Fibroblast of skin of left biceps (primary cell): ENCODE measurements at regions not wholly inside any gene's neighbourhood (a gene's known extent, or its start where the extent isn't known, plus 50 kb on each side); places are given as distances from the start of the nearest gene placed in this dataset.
"Not testable (repeated sequence)": the region's sequence is repeated elsewhere in the genome, so short reads cannot be mapped to it uniquely, and the experiment has no call there.

Experiments used
- DNase-seq, 2 experiments: peaks; one replicate each; pipeline ENCODE4 v3.0.0-alpha.2; 2013; ENCODE audit warnings: low read depth in 2 of 2

DNA sequence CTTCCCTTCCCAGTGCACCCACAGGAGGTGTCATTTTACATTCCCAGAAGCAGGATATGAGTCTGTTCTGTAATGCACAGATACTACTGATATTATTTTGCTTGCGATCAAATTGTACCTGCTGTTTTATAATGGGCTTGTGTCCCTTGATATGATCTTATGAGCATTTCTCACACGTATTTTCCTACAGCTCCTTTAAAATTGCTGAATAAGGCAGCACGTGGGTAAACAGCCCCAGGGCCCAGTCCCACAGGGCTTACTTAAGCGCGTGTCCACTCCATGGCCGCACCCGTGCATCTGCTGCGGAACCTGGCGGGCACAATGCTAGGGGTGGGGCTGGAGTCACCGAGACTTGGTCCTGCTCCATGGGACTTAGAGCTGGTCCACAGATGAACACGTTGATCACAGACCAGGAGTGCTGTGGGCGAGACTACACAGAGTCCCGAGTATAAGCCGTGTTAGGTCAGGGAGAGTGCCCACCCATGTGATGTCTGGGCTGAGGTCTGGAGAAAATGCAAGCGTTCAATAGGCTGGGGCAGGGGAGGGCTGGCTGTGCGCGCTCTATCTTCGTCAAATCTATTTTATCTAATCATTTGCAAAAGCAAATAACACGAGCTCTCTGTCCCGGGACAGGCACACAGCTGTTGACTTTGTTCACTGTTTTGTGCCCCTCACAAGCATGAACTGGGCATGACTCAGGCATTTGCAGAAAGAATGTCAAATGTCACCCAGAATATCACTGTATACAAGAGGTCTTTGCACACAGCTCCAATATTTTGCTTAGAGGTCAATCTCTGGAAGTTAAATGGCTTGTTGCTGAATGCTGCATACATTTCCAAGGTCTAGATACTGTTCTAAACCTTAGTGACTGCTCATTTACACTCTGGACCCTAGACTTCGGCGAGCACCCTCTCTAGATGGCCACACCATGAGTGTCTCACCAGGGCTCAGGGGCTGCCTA is 119.3 kb downstream of the CRYAA start:
- no peak for DNase-seq

DNA sequence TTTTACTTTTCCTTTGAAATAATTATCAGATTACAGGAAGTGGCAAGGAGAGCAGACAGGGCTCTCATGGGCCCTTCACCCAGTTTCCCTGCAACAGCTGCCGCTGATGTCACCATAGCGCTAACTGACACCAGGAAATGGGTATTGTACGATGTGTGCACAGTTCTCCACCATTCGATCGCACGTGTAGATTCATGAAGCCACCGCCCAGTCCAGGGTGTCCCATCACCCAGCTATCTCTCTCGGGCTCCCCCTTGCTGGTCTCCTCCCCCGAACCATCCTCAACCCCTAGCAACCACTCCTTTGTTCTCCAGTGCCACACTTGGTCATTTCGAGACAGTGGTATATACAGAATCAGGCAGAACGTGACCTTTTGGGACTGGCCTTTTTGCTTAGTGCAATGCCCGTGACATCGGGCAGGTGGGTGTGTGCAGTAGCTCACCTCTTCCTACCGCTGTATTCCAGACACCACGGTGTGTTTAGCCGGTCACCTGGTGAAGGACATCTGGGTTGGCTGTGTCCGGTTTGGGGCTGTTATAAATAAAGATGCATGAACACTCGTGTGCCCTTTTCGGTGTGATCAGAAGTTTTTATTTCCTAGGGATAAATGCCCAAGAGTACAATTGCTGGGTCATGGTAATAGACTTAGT is 118.4 kb downstream of the CRYAA start:
- DNase-seq, result no peak

DNA sequence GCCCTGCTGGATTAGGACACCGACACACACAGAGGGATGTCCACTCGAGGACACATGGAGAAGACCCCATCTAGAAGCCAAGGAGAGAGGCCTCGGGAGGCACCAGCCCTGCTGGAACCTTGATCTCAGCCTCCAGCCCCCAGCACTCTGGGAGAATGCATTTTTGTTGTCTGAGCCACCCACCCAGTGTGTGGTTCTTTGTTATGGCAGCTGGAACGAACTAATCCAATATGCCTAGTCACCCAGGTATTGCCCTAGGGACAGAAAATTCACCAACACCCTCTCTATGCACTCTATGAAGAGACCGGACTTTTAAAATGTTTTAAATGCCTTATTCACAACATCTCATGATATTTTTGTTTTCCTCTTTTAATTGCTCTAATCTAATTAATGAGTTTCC is 117.4 kb downstream of the CRYAA start:
- no peak for DNase-seq

DNA sequence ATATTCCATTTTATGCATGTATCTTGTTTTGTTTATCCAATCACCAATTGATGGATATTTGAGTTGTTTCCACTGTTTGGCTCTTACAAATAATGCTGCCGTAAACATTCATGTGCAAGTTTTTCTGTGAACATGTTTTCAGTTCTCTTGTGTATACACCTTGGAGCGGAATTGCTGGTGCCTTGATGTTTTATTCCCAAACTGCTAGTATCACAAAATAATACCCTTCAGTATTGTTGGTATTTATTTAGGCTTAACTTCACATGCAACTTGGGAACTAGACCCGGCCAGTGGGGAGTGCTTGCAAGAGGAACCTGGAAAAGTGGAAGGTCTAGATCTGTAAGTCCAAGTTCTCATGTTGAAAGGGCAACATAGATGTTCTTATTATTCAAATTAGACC is 115.9 kb downstream of the CRYAA start:
- no peak for DNase-seq

- DNase-seq, result no peak
Measured at GRCh38 chr21:43284238-43284637, 115.4 kb downstream of the CRYAA start.

GRCh38 chr21:43283925-43284221 is 115.1 kb downstream of the CRYAA start:
- DNase-seq, result not testable (repeated sequence)

GRCh38 chr21:43283136-43283924 is 114.5 kb downstream of the CRYAA start:
- DNase-seq, result no peak

DNA sequence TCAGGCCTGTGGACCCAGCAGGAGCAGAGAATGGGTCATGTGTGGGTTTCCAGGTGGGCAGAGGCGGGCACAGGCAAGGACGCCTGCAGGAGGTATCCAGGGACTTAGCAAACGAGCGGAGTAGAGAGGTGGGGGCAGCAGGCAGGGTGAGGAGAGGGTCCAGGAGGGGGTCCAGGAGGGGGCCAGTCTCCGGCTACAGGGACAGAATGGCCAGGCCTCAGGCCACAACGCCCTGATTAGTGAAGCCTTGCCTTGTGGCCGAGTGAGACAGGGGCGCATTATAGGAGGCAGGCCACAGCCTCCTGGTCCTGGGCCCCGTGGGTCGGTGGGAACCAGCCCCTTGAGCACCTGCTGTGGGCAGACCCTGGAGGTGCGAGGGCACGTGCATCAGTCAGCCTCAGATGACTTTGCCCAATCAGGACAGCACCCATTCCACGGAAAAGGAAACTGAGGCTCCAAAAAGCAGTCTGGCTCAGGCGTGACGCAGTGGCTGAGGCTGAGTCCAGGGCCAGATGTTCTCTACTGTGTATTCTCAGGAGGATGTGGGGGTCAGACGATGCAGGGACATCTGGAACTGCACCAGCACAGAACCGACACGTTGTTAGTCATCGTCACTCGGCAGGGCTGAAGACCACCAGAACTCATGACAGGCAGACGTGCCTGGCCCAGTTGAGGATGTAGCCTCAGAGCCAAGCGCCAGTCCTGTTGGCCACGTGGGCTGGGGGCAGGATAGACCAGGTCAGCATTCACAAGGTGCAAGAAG is 113.7 kb downstream of the CRYAA start:
- no peak for DNase-seq

DNA sequence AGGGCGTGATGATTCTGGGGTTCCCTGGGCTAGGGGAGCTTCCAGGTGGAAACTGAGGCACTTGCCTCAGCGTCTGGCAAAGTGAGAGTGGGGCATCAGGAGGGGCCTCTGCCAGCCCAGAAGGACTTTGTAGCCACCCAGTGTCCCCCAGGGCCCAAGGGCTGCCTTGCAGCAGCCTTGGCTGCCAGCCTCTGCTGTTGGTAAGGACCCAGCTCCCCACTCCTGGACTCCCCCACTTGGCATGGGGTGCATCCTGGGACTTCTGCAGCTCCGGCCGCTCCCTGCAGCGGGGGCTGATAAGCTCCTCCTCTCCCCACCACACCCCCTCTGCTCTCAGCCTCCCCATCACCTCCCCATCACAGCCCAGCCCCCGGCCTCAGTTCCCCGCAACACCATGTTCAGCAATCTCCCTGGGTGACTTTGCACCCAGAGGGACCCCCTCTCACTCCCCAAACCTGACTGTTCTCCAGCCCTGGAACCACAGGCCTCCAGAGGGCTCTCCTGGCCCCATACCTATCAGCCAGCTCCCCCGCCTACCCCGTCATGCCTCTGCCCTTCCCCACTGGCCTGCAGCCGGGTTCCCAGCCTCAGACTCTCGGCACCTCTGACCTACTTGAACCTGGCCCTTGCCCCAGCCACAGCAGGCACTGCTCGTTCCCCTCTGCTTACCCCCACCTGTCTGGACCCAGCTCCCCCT is 113.0 kb downstream of the CRYAA start:
- no peak for DNase-seq

- no peak for DNase-seq
Measured at GRCh38 chr21:43280949-43281633, 112.3 kb downstream of the CRYAA start.

GRCh38 chr21:43279578-43279894 is 110.7 kb downstream of the CRYAA start:
- DNase-seq, result no peak

GRCh38 chr21:43278766-43279577 is 110.2 kb downstream of the CRYAA start:
- DNase-seq, result no peak

GRCh38 chr21:43278359-43278758 is 109.6 kb downstream of the CRYAA start:
- no peak for DNase-seq

- DNase-seq, result no peak
Measured at GRCh38 chr21:43277481-43278351, 108.9 kb downstream of the CRYAA start.

DNA sequence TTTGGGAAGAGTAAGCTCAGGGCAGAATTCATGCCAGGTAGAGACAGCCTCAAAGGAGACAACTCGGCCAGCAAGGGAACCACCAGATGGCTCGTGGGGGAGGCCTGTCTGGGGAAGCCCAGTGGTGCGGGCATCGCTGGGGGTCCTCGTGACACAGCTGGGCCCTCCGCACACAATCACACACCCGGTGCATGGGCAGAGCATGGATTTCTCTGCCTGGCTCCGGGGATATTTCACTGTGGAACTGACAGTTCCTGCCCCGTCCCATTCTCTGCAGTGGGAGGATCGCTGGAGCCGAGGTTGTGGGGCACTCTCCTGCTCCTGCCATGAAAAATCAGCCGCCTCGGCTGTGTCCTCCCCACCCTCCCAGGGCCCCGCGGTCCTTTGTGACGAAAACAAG is 108.0 kb downstream of the CRYAA start:
- DNase-seq, result no peak

DNA sequence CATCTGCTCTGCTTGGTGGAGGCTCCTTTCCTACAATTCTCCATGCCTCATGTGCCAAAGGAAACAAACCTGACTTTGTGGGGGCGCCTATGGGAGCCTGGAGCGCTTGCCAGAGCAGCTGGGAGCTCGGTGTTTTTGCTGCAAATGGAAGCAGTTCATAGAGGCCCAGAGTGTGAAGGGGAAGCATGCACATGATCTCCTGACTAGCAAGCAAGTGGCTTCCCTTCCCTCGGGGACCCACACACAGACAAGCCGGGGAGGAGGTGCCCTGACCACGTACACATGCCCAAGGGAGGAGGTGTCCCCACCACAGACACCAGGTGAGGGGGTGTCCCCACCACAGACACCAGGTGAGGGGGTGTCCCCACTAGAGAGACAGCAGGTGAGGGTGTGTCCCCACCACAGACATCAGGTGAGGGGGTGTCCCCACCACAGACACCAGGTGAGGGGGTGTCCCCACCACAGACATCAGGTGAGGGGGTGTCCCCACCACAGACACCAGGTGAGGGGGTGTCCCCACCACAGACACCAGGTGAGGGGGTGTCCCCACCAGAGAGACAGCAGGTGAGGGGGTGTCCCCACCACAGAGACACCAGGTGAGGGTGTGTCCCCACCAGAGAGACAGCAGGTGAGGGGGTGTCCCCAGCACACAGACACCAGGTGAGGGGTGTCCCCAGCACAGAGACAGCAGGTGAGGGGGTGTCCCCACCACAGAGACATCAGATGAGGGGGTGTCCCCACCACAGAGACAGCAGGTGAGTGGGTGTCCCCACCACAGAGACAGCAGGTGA is 106.8 kb downstream of the CRYAA start:
- no peak for DNase-seq

GRCh38 chr21:43274946-43275310 is 106.1 kb downstream of the CRYAA start:
- no peak for DNase-seq
